NT2/D1 (cell line): ENCODE measurements at regions not wholly inside any gene's neighbourhood (a gene's known extent, or its start where the extent isn't known, plus 50 kb on each side); places are given as distances from the start of the nearest gene placed in this dataset.
"Not testable (repeated sequence)": the region's sequence is repeated elsewhere in the genome, so short reads cannot be mapped to it uniquely, and the experiment has no call there.

Source experiments
- DNase-seq: peaks from one replicate; pipeline ENCODE4 v3.0.0-alpha.2; 2011; ENCODE audit warnings: low read depth, low spot score
- H3K27me3 ChIP-seq: 2 replicates; pipeline ENCODE4 v1.6.0; 2011; ENCODE audit warnings: mild to moderate bottlenecking; ENCODE audit not compliant: insufficient read length, insufficient read depth
- H3K36me3 ChIP-seq: 2 replicates; pipeline ENCODE4 v1.6.1; 2011; ENCODE audit warnings: mild to moderate bottlenecking, low read length, mixed read lengths; ENCODE audit not compliant: insufficient read depth, insufficient read length
- H3K4me1 ChIP-seq: 2 replicates; pipeline ENCODE4 v1.5.1; 2011; ENCODE audit not compliant: insufficient read depth, insufficient read length
- H3K4me3 ChIP-seq: 2 replicates; pipeline ENCODE4 v1.5.1; 2011; ENCODE audit warnings: low read depth; ENCODE audit not compliant: insufficient read length
- H3K9ac ChIP-seq: 2 replicates; pipeline ENCODE4 v1.6.0; 2011; ENCODE audit warnings: low read depth; ENCODE audit not compliant: insufficient read length
- H3K9me3 ChIP-seq: 2 replicates; pipeline ENCODE4 v1.5.1; 2011; ENCODE audit warnings: mild to moderate bottlenecking, low read length; ENCODE audit not compliant: insufficient read depth
- SUZ12 ChIP-seq: IDR thresholded peaks from 2 replicates; pipeline ENCODE4 v1.6.1; 2011; ENCODE audit not compliant: insufficient read length, insufficient read depth; ENCODE audit errors: extremely low read depth
- YY1 ChIP-seq: IDR thresholded peaks from 2 replicates; pipeline ENCODE4 v1.6.1; 2011; ENCODE audit not compliant: insufficient read length, insufficient read depth
- ZNF274 ChIP-seq: IDR thresholded peaks from 2 replicates; pipeline ENCODE4 v1.6.1; 2011; ENCODE audit warnings: mild to moderate bottlenecking, low read depth, low read length

GRCh38 chr5:166102947-166103346, 2188.5 kb upstream of the WWC1 start:
- TF ChIP-seq ZNF274 (no peak), SUZ12 (no peak), YY1 (no peak)
- H3K4me3 ChIP-seq: no peak overlapping the region
- H3K4me1 ChIP-seq: no peaks in the 10 kb centered on the region
- DNase-seq: no peak
- H3K9me3 ChIP-seq: peaks cover 12% of the 10 kb centered on the region
- H3K36me3 ChIP-seq: no peaks in the 10 kb centered on the region
- no peak overlapping the region for H3K9ac ChIP-seq
- H3K27me3 ChIP-seq: no peaks in the 10 kb centered on the region

DNA sequence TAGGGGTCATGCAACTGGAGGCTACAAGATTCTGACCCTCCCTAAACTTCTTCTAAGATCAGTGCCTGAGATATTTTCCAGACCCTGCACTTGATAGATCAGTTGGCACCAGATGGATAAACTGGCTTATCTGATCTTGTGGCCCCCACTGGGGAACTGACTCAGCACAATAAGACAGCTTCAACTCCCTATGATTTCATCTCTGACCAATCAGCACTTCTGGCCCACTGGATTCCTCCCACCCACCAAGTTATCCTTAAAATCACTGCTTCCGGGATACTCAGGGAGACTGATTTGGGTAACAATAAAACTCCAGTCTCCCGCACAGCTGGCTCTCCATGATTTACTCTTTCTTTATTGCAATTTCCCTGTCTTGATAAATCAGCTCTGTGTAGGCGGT, 2180.4 kb upstream of the WWC1 start:
- no peaks in the 10 kb centered on the region for H3K27me3 ChIP-seq
- no peaks in the 10 kb centered on the region for H3K36me3 ChIP-seq
- H3K9me3 ChIP-seq: no peaks in the 10 kb centered on the region
- TF ChIP-seq SUZ12 (no peak), ZNF274 (no peak), YY1 (no peak)
- no peaks in the 10 kb centered on the region for H3K4me1 ChIP-seq
- no peak for DNase-seq
- H3K4me3 ChIP-seq: no peak overlapping the region
- no peak overlapping the region for H3K9ac ChIP-seq

- no peak overlapping the region for H3K9ac ChIP-seq
- TF ChIP-seq SUZ12 (no peak), ZNF274 (no peak), YY1 (no peak)
- no peak overlapping the region for H3K4me3 ChIP-seq
- H3K4me1 ChIP-seq: no peaks in the 10 kb centered on the region
- H3K9me3 ChIP-seq: no peaks in the 10 kb centered on the region
- H3K27me3 ChIP-seq: no peaks in the 10 kb centered on the region
- no peak for DNase-seq
- no peaks in the 10 kb centered on the region for H3K36me3 ChIP-seq
These were observed 2174.1 kb upstream of the WWC1 start for GRCh38 chr5:166117072-166118066.

DNA sequence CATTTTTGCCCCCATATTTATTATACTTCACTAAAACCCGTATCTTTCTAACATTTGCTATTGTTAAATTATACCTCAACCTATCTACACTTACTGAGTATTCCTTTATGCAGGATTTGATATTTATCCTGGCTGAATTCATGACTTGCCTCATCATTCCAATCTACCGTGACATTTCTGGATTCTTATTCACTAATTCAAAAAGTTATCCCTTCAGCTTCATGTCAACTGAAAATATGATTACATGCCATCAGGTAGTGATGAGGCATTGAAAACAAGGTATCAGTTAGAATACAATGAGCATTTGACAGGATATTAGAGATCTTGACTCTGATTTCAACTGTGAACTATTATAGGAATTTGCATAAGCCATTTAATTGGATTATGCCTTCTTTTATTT, 2171.9 kb upstream of the WWC1 start:
- no peak for DNase-seq
- no peak for TF ChIP-seq SUZ12
- no peak for TF ChIP-seq YY1
- no peak for TF ChIP-seq ZNF274
- H3K27me3 ChIP-seq: no peaks in the 10 kb centered on the region
- H3K4me3 ChIP-seq: no peak overlapping the region
- no peaks in the 10 kb centered on the region for H3K36me3 ChIP-seq
- H3K4me1 ChIP-seq: no peaks in the 10 kb centered on the region
- no peaks in the 10 kb centered on the region for H3K9me3 ChIP-seq
- H3K9ac ChIP-seq: no peak overlapping the region

DNA sequence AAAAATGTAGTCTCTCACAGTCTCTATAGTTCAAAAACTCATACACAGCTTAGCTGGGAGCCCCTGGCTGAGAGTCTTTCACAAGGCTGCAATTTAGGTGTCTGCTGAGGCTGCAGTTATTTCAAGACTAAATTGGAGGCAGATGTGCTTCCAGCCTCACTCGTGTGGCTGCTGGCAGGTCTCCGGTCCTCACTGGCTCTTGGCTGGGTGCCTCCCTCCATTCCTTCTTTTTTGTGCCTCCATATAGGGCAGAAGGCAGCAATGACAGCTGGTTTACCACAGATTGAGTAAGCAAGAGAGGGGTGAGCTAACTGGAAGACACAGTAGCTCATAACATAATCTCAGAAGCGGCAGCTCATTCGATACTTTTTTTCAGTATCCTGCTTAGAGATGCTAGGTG, 2167.7 kb upstream of the WWC1 start:
- H3K4me1 ChIP-seq: no peaks in the 10 kb centered on the region
- H3K4me3 ChIP-seq: no peak overlapping the region
- H3K36me3 ChIP-seq: no peaks in the 10 kb centered on the region
- no peak overlapping the region for H3K9ac ChIP-seq
- H3K9me3 ChIP-seq: peaks cover 7% of the 10 kb centered on the region; the same call in 1 of the 2 replicates
- no peak for TF ChIP-seq YY1
- TF ChIP-seq ZNF274: no peak
- TF ChIP-seq SUZ12: no peak
- H3K27me3 ChIP-seq: no peaks in the 10 kb centered on the region
- DNase-seq: no peak

GRCh38 chr5:166127766-166128570, 2163.5 kb upstream of the WWC1 start:
- Histone ChIP-seq H3K36me3 (no peaks in the 10 kb centered on the region), H3K4me1 (no peaks in the 10 kb centered on the region), H3K9me3 (peaks cover 7% of the 10 kb centered on the region; the same call in 1 of the 2 replicates), H3K9ac (no peak overlapping the region), H3K4me3 (no peak overlapping the region), H3K27me3 (no peaks in the 10 kb centered on the region)
- no peak for TF ChIP-seq ZNF274
- no peak for TF ChIP-seq YY1
- no peak for TF ChIP-seq SUZ12
- no peak for DNase-seq

- not testable (repeated sequence) for DNase-seq, H3K4me3 ChIP-seq, H3K4me1 ChIP-seq, H3K36me3 ChIP-seq, H3K27me3 ChIP-seq, H3K9me3 ChIP-seq, H3K9ac ChIP-seq
These were observed 2146.3 kb upstream of the WWC1 start for GRCh38 chr5:166145107-166145506.
